ENCODE measurements at regions not wholly inside any gene's neighbourhood (a gene's known extent, or its start where the extent isn't known, plus 50 kb on each side); places are given as distances from the start of the nearest gene placed in this dataset.

- no peaks in the 10 kb centered on the region for H3K4me1 ChIP-seq (ENCODE audit: low read depth)
- peak; percentile 0 to 68 for DNase-seq (ENCODE audit: low read depth in 1 of 2, low spot score in 1 of 2)
- no peaks in the 10 kb centered on the region for H3K27me3 ChIP-seq
These were observed 154.2 kb upstream of the CDH8 start for GRCh38 chr16:62190426-62190825.

GRCh38 chr16:62177351-62178203 is 141.3 kb upstream of the CDH8 start:
- Histone ChIP-seq H3K4me1 (ENCODE audit: low read depth) (no peaks in the 10 kb centered on the region), H3K27me3 (peaks cover 3% of the 10 kb centered on the region), H3K4me3 (no peak overlapping the region), H3K27ac (no peak overlapping the region), H3K9me3 (ENCODE audit: low read depth) (no peaks in the 10 kb centered on the region), H3K36me3 (no peaks in the 10 kb centered on the region)
- DNase-seq (ENCODE audit: low read depth in 1 of 2, low spot score in 1 of 2) = no peak
- no peak for TF ChIP-seq CTCF (IDR thresholded peaks at IDR 0.05; ENCODE audit: low read depth, low read length)

More at GRCh38 chr16:62190426-62190825, 154.2 kb upstream of the CDH8 start:
- Histone ChIP-seq H3K9me3 (ENCODE audit: low read depth) (no peaks in the 10 kb centered on the region), H3K36me3 (no peaks in the 10 kb centered on the region), H3K4me3 (no peak overlapping the region), H3K27ac (no peak overlapping the region)
- no peak for TF ChIP-seq CTCF (IDR thresholded peaks at IDR 0.05; ENCODE audit: low read depth, low read length)

- H3K4me3 ChIP-seq = no peak overlapping the region
- no peak for TF ChIP-seq CTCF (IDR thresholded peaks at IDR 0.05; ENCODE audit: low read depth, low read length)
- no peak overlapping the region for H3K27ac ChIP-seq
- no peaks in the 10 kb centered on the region for H3K27me3 ChIP-seq
- no peak for DNase-seq (ENCODE audit: low read depth in 1 of 2, low spot score in 1 of 2)
- H3K9me3 ChIP-seq (ENCODE audit: low read depth) = no peaks in the 10 kb centered on the region
- H3K36me3 ChIP-seq = no peaks in the 10 kb centered on the region
- no peaks in the 10 kb centered on the region for H3K4me1 ChIP-seq (ENCODE audit: low read depth)
These were observed 134.4 kb upstream of the CDH8 start for GRCh38 chr16:62170642-62171041.

GRCh38 chr16:62167551-62167950 is 131.3 kb upstream of the CDH8 start:
- Histone ChIP-seq H3K36me3 (no peaks in the 10 kb centered on the region), H3K27ac (no peak overlapping the region), H3K4me3 (no peak overlapping the region), H3K9me3 (ENCODE audit: low read depth) (no peaks in the 10 kb centered on the region), H3K27me3 (no peaks in the 10 kb centered on the region), H3K4me1 (ENCODE audit: low read depth) (no peaks in the 10 kb centered on the region)
- DNase-seq (ENCODE audit: low read depth in 1 of 2, low spot score in 1 of 2) = no peak
- TF ChIP-seq CTCF (IDR thresholded peaks at IDR 0.05; ENCODE audit: low read depth, low read length) = no peak

- H3K27ac ChIP-seq = no peak overlapping the region
- no peaks in the 10 kb centered on the region for H3K4me1 ChIP-seq (ENCODE audit: low read depth)
- TF ChIP-seq CTCF (IDR thresholded peaks at IDR 0.05; ENCODE audit: low read depth, low read length) = no peak
- no peak for DNase-seq (ENCODE audit: low read depth in 1 of 2, low spot score in 1 of 2)
- no peaks in the 10 kb centered on the region for H3K36me3 ChIP-seq
- no peak overlapping the region for H3K4me3 ChIP-seq
- no peaks in the 10 kb centered on the region for H3K9me3 ChIP-seq (ENCODE audit: low read depth)
- no peaks in the 10 kb centered on the region for H3K27me3 ChIP-seq
These were observed 121.3 kb upstream of the CDH8 start for GRCh38 chr16:62157544-62157943.

Measured in cardiac muscle cell (in vitro differentiated cells and primary cell).